ENCODE measurements at regions not wholly inside any gene's neighbourhood (a gene's known extent, or its start where the extent isn't known, plus 50 kb on each side); places are given as distances from the start of the nearest gene placed in this dataset.

- FAIRE-seq (no peak), DNase-seq (ENCODE audit: low read depth, low spot score) (no peak)
- no peak overlapping the region for H2AFZ ChIP-seq (ENCODE audit: low read depth, low read length)
- TF ChIP-seq, protein P1, sequence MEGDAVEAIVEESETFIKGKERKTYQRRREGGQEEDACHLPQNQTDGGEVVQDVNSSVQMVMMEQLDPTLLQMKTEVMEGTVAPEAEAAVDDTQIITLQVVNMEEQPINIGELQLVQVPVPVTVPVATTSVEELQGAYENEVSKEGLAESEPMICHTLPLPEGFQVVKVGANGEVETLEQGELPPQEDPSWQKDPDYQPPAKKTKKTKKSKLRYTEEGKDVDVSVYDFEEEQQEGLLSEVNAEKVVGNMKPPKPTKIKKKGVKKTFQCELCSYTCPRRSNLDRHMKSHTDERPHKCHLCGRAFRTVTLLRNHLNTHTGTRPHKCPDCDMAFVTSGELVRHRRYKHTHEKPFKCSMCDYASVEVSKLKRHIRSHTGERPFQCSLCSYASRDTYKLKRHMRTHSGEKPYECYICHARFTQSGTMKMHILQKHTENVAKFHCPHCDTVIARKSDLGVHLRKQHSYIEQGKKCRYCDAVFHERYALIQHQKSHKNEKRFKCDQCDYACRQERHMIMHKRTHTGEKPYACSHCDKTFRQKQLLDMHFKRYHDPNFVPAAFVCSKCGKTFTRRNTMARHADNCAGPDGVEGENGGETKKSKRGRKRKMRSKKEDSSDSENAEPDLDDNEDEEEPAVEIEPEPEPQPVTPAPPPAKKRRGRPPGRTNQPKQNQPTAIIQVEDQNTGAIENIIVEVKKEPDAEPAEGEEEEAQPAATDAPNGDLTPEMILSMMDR (IDR thresholded peaks at IDR 0.05; ENCODE audit: extremely low read depth in 1 of 2, insufficient read depth in 1 of 2, low read depth in 1 of 2, low read length in 2 of 2), result no peak
- TF ChIP-seq, protein P2, sequence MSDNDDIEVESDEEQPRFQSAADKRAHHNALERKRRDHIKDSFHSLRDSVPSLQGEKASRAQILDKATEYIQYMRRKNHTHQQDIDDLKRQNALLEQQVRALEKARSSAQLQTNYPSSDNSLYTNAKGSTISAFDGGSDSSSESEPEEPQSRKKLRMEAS (IDR thresholded peaks at IDR 0.05; ENCODE audit: insufficient read depth, insufficient read length), result no peak
- no peak for TF ChIP-seq FOS (IDR thresholded peaks at IDR 0.05; ENCODE audit: borderline replicate concordance, insufficient read depth, low read length)
- TF ChIP-seq GATA2 (IDR thresholded peaks at IDR 0.05; ENCODE audit: insufficient read depth, insufficient read length, low read depth, low read length), result no peak
- TF ChIP-seq POLR2AphosphoS5 (IDR thresholded peaks at IDR 0.05; ENCODE audit: insufficient read depth, low read depth, low read length), result no peak
- no peak for TF ChIP-seq JUN (IDR thresholded peaks at IDR 0.05; ENCODE audit: borderline replicate concordance, insufficient read depth, insufficient read length, low read depth)
- TF ChIP-seq MYC (IDR thresholded peaks at IDR 0.05; ENCODE audit: low read depth, low read length), result no peak
- no peak for TF ChIP-seq EZH2 (IDR thresholded peaks at IDR 0.05; ENCODE audit: borderline replicate concordance, low read depth, low read length, severe bottlenecking)
- no peak for TF ChIP-seq POLR2A (IDR thresholded peaks at IDR 0.05; ENCODE audit: low read depth, low read length)
- H3K4me1 ChIP-seq (ENCODE audit: control insufficient read depth, extremely low read depth, insufficient read depth, low read length), result no peaks in the 10 kb centered on the region
- H3K36me3 ChIP-seq (ENCODE audit: control insufficient read depth in 2 of 2, extremely low read depth in 1 of 2, insufficient read depth in 2 of 2, low read length in 2 of 2), result no peaks in the 10 kb centered on the region
- CTCF ChIA-PET, result no interaction called here
- no peaks in the 10 kb centered on the region for H3K27me3 ChIP-seq (ENCODE audit: control insufficient read depth in 2 of 2, insufficient read depth in 2 of 2, low read length in 2 of 2)
- dilution Hi-C loops (cut with MboI; ENCODE audit: extremely low pct_ligation_motif_present, low sequenced_read_pairs), result no loop called here
- no peak overlapping the region for H3K9ac ChIP-seq (replicated peaks; ENCODE audit: extremely low read depth, insufficient read depth, low read length)
- POLR2A ChIA-PET, result no interaction called here
- no peak overlapping the region for H3K4me3 ChIP-seq (replicated peaks in 1 of 3; ENCODE audit: insufficient read depth in 1 of 3, low read depth in 1 of 3, low read length in 3 of 3)
- H3K27ac ChIP-seq (ENCODE audit: insufficient read depth, low read depth, low read length), result no peak overlapping the region
- H3K9me1 ChIP-seq (replicated peaks; ENCODE audit: control insufficient read depth, extremely low read depth, insufficient read depth, low read length), result no peaks in the 10 kb centered on the region
- H3K9me3 ChIP-seq (replicated peaks; ENCODE audit: control insufficient read depth, insufficient read depth, low read length), result peaks cover 5% of the 10 kb centered on the region
- no peaks in the 10 kb centered on the region for H3K79me2 ChIP-seq (ENCODE audit: control insufficient read depth, insufficient read depth, low read length)
- intact Hi-C loops (cut with micrococcal nuclease), result no loop called here
- no peak overlapping the region for H3K4me2 ChIP-seq (ENCODE audit: insufficient read depth, low read length)
- no TSS peak for BruUV-seq (replicated peaks)
- no peaks in the 10 kb centered on the region for H4K20me1 ChIP-seq (replicated peaks; ENCODE audit: control insufficient read depth, extremely low read depth, insufficient read depth, low read length)
Observed at GRCh38 chr14:87600240-87600639, 392.7 kb downstream of the GALC start.
